Pons (tissue), 1 donor: ENCODE measurements at regions not wholly inside any gene's neighbourhood (a gene's known extent, or its start where the extent isn't known, plus 50 kb on each side); places are given as distances from the start of the nearest gene placed in this dataset.
"Not testable (repeated sequence)": the region's sequence is repeated elsewhere in the genome, so short reads cannot be mapped to it uniquely, and the experiment has no call there.

Source experiments
- DNase-seq: peaks from one replicate; pipeline ENCODE4 v3.0.0-alpha.2; 2016; ENCODE audit warnings: low spot score

- DNase-seq, result no peak
Measured at GRCh38 chr11:96697466-96697865, 307.7 kb downstream of the JRKL start.

GRCh38 chr11:96704847-96705246 is 315.0 kb downstream of the JRKL start:
- no peak for DNase-seq

DNA sequence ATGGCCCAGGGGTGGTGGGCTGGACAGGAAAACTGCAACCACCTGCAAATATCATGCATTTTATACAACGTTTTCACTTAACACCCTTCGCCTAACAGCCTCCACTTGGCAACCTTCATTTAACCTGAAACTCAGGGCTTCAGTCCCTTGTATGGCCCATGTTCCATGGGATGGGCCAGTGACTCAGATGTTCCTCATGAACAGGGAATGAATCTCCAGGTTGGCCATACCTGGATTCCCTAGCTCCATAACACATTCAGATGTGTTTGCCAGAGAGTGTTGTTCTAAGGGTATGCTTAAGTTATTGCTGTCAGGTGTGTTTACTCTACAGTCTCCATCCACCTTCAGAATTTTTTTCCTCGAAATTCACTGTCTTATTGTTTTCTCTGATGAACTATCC is 316.9 kb downstream of the JRKL start:
- no peak for DNase-seq

GRCh38 chr11:96707273-96707672 is 317.5 kb downstream of the JRKL start:
- no peak for DNase-seq

GRCh38 chr11:96708219-96708878 is 318.5 kb downstream of the JRKL start:
- DNase-seq, result no peak

GRCh38 chr11:96713301-96713700 is 323.5 kb downstream of the JRKL start:
- DNase-seq, result no peak

DNA sequence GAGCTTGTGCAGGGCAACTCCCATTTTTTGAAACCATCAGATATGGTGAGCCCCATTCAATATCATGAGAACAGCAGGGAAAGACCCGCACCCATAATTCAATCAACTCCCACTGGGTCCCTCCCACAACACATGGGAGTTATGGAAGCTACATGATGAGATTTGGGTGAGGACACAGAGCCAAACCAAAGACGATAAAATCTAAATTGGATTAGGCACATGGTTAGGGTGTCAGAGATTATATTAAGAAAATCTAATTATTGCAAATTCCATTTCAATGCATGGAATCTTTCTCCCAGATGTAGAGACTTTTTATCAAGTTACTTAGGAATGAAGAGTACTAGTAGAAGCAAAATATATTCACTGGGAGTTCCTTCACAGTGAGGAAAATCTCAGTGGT is 324.9 kb downstream of the JRKL start:
- DNase-seq, result no peak

DNA sequence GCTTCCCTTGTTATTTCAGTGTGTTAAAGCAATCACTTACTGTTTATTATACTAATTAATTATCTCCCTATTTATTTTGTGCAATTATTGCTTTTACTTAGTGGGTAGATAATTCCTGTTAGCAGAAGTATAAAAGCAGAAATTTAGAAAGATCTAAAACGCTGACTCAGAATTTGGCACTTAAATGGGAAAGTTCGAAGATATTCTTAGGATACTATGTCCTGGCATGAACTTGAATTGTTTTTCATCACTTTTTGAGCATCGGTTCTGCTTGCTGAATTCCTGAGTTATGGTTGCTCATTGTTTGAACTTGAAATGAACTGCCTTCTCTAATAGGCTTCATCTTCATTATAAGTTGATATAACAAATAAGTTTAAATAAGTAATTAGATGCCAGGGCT is 325.4 kb downstream of the JRKL start:
- DNase-seq, result no peak

DNA sequence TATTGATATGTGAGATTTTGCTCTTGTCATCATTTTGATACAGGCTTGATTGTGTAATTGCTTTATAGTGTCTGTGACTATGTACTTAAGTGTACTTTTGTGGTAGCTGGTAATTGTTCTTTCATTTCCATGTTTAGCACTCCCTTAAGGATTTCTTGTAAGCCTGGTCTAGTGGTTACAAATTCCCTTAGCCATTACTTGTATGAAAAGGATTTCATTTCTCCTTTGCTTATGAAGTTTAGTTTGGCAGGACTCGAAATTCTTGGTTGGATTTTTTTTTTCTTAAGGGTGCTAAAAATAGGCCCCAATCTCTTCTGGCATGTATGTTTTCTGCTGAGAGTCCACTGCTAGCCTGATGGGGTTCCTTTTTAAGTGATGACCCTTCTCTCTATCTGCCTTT is 346.8 kb downstream of the JRKL start:
- no peak for DNase-seq

GRCh38 chr11:96738311-96738710 is 348.5 kb downstream of the JRKL start:
- DNase-seq, result no peak

GRCh38 chr11:96741068-96741467 is 351.3 kb downstream of the JRKL start:
- no peak for DNase-seq

- no peak for DNase-seq
Measured at GRCh38 chr11:96744697-96745096, 354.9 kb downstream of the JRKL start.

DNA sequence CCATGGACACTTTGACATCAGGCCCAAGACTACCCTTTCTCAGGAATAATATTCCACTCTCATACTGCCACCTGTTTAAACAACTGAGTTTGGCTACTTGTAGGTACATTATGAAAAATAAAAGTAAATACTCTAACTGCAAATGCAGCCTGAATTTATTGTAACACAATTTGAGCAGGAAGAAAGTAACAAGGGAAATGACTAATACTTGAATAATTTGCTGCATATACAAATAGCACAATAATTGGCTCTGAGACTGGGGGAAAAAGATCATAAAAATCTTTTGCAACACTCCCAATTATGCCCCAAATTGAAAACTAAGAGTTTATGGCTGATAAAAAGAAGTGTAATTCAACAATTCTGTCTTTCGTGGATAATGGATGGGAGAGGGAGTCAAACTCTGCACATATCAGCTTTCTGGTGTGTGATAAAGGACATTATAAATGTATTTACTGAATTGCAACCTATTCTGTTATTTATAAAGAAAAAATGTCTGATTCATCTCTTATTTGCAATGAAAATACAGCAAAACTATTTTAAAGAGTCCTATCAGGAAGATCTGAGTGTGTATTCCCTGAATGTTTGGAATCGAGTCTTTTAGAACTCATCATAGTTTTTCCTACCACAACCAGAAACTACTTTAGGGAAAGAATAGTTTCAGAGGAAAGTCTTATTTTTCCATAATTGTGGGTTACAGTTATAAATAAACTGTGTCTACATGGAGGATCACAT is 359.0 kb downstream of the JRKL start:
- DNase-seq, result no peak

- not testable (repeated sequence) for DNase-seq
Measured at GRCh38 chr11:96751807-96752206, 362.0 kb downstream of the JRKL start.

- no peak for DNase-seq
Measured at GRCh38 chr11:96752221-96752620, 362.4 kb downstream of the JRKL start.

- no peak for DNase-seq
Measured at GRCh38 chr11:96753997-96754396, 364.2 kb downstream of the JRKL start.

DNA sequence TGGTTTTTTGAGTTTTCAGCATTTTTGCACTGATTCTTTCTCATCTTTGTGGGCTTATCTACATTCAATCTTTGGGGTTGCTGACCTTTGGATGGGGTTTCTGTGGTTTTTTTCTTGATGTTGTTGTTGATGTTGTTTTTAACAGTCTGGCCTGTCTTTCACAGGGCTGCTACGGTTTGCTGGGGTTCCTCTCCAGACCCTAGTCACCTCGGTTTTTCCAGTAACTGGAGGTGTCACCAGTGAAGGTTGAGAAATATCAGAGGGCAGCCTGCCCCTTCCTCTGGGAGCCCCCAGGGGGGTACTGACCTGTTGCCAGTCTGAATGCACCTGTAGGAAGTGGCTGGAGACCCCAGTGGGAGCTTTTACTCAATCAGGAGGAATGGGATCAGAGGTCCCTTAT is 365.4 kb downstream of the JRKL start:
- DNase-seq, result no peak

GRCh38 chr11:96755752-96756151 is 365.9 kb downstream of the JRKL start:
- no peak for DNase-seq

DNA sequence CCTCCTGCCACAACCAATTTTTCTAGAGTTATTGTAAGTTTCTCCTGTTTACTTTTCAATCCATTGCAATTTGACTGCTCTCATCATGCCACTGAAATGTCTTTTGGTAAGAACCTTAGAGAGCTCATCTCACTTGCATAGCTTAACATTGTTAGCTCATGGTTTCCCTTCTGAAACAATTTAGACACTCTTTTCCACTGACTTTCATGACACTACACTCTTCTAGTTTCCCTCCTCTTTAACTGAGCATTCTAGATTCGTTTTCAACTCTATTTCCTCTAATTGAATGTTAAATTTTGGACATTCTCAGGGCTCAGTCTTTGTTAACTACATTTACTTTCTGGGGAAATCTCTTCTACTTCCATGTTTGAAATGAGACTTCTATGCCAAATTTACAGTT is 369.1 kb downstream of the JRKL start:
- DNase-seq, result no peak

- no peak for DNase-seq
Measured at GRCh38 chr11:96760306-96760705, 370.5 kb downstream of the JRKL start.

DNA sequence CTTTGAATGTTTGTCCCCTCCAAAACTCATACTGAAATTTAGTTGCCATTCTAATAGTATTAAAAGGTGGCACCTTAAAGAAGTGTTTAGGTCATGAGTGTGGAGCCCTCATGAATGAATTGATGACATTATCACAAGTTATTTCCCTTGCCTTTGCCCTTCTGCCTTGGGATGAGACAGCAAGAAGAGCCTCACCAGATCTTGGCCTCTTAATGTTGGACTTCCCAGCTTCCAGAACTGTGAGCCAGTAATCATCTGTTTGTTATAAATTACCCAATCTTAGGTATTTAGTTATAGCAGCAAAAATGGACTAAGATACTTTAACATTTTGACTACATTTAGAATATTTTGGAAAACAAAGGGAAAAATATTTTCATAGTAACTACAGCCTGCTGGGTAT is 371.0 kb downstream of the JRKL start:
- DNase-seq, result no peak

DNA sequence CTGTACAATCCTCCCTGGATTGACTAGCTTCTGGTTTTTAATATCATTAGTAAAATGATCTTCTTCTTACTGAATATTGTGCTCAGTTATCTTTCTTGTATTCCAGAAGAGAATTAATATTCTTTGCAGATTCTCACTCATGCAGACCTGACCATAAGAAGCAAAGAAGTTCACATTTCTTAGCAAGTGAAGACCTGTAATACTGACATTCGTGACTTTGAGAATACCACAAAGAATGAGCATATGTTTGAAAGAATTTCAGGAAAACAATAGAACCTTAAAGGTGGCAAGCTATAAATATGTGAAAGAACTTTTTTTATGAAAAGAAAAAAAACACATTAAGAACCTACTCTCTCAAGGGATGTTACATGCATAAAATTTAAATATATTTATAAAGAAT is 371.6 kb downstream of the JRKL start:
- DNase-seq, result no peak

GRCh38 chr11:96763244-96763643 is 373.4 kb downstream of the JRKL start:
- no peak for DNase-seq

DNA sequence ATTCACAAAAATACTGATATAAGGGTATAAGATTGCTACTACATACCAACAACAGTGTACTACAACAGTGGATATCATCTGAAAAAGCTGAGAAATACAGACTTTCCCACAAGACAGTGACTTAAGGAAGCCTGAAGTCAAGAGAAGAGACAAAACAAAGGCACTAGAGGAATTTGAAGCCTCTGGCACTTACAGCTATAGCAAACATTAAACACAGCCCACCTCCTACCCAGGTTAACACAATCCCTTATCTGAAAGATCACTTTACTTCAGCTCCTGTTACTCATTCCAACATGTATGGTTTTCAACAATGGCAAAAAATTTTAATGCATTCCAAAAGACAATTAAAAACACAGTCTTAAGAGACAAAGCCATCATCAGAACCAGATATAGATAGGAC is 388.5 kb downstream of the JRKL start:
- no peak for DNase-seq
